ENCODE measurements at regions not wholly inside any gene's neighbourhood (a gene's known extent, or its start where the extent isn't known, plus 50 kb on each side); places are given as distances from the start of the nearest gene placed in this dataset.

DNA sequence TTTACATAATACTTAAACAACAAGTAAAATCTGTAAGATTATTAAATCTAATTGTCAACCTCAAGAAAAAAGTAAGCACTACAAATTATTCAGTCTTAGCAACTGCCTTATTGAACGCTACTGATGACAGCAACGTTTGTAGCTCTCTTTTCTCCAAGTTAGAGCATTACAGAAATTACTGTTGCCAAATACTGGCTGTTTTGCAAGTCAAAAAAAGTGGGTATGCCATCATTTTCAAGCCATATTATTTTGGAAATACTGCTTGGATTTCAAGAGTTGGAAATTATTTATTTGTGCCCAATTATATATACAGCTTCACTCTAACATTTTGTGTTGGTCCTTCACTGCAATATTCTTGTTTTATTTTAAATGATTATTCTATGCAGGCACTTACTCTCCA lies 221.7 kb downstream of the CXXC4 start:
- TF ChIP-seq, protein P1, sequence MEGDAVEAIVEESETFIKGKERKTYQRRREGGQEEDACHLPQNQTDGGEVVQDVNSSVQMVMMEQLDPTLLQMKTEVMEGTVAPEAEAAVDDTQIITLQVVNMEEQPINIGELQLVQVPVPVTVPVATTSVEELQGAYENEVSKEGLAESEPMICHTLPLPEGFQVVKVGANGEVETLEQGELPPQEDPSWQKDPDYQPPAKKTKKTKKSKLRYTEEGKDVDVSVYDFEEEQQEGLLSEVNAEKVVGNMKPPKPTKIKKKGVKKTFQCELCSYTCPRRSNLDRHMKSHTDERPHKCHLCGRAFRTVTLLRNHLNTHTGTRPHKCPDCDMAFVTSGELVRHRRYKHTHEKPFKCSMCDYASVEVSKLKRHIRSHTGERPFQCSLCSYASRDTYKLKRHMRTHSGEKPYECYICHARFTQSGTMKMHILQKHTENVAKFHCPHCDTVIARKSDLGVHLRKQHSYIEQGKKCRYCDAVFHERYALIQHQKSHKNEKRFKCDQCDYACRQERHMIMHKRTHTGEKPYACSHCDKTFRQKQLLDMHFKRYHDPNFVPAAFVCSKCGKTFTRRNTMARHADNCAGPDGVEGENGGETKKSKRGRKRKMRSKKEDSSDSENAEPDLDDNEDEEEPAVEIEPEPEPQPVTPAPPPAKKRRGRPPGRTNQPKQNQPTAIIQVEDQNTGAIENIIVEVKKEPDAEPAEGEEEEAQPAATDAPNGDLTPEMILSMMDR (IDR thresholded peaks at IDR 0.05) = no peak
- no peak for TF ChIP-seq ZFX (IDR thresholded peaks at IDR 0.05; ENCODE audit: borderline replicate concordance)
